Ascending aorta (tissue), 2 donors: ENCODE measurements at regions not wholly inside any gene's neighbourhood (a gene's known extent, or its start where the extent isn't known, plus 50 kb on each side); places are given as distances from the start of the nearest gene placed in this dataset.

Source experiments
- DNase-seq, 2 donors: peaks; one replicate each; pipeline ENCODE4 v3.0.0-alpha.2; 2019; ENCODE audit warnings: low spot score in 2 of 2
- H3K27ac ChIP-seq, 2 donors: fragments of 200-600 bp; sonication (generic); one replicate each; pipeline ENCODE4 v1.5.1; 2016 to 2017; ENCODE audit warnings: mild to moderate bottlenecking in 1 of 2
- H3K27me3 ChIP-seq: fragments of 200-600 bp; sonication (generic); one replicate; pipeline ENCODE4 v1.5.1; 2017
- H3K36me3 ChIP-seq, 2 donors: fragments of 200-600 bp; sonication (generic); one replicate each; pipeline ENCODE4 v1.5.1; 2016
- H3K4me1 ChIP-seq, 2 donors: fragments of 200-600 bp; sonication (generic); one replicate each; pipeline ENCODE4 v1.5.1; 2016 to 2017; ENCODE audit warnings: mild to moderate bottlenecking in 1 of 2
- H3K4me3 ChIP-seq, 2 donors: fragments of 200-600 bp; sonication (generic); one replicate each; pipeline ENCODE4 v1.5.1; 2016 to 2017; ENCODE audit warnings: mild to moderate bottlenecking in 1 of 2
- H3K9me3 ChIP-seq, 2 donors: fragments of 200-600 bp; sonication (generic); one replicate each; pipeline ENCODE4 v1.5.1; 2016
- intact Hi-C: fragments of 100-400 bp; cut with DNase I; formaldehyde crosslinking; loops from one replicate; pipeline ENCODE4 v1.15.1; 2023
- TF ChIP-seq, protein P1 (sequence below), 3 experiments: fragments of 200-600 bp in 2 of 3; fragments of 450-650 bp in 1 of 3; sonication (generic) in 2 of 3; IDR thresholded peaks; one replicate each; pipeline ENCODE4 v1.5.1; 2016 to 2019; ENCODE audit warnings: antibody characterized with exemption in 3 of 3, mild to moderate bottlenecking in 1 of 3, moderate library complexity in 1 of 3

GRCh38 chr7:42350801-42351200, 113.8 kb upstream of the GLI3 start:
- H3K9me3 ChIP-seq, result no peaks in the 10 kb centered on the region
- H3K27me3 ChIP-seq, result no peaks in the 10 kb centered on the region
- intact Hi-C loops, result no loop called here
- H3K4me1 ChIP-seq, result no peaks in the 10 kb centered on the region
- TF ChIP-seq, protein P1, sequence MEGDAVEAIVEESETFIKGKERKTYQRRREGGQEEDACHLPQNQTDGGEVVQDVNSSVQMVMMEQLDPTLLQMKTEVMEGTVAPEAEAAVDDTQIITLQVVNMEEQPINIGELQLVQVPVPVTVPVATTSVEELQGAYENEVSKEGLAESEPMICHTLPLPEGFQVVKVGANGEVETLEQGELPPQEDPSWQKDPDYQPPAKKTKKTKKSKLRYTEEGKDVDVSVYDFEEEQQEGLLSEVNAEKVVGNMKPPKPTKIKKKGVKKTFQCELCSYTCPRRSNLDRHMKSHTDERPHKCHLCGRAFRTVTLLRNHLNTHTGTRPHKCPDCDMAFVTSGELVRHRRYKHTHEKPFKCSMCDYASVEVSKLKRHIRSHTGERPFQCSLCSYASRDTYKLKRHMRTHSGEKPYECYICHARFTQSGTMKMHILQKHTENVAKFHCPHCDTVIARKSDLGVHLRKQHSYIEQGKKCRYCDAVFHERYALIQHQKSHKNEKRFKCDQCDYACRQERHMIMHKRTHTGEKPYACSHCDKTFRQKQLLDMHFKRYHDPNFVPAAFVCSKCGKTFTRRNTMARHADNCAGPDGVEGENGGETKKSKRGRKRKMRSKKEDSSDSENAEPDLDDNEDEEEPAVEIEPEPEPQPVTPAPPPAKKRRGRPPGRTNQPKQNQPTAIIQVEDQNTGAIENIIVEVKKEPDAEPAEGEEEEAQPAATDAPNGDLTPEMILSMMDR (IDR thresholded peaks at IDR 0.05), result no peak
- no peak overlapping the region for H3K27ac ChIP-seq
- no peak for DNase-seq
- no peaks in the 10 kb centered on the region for H3K36me3 ChIP-seq
- no peak overlapping the region for H3K4me3 ChIP-seq

DNA sequence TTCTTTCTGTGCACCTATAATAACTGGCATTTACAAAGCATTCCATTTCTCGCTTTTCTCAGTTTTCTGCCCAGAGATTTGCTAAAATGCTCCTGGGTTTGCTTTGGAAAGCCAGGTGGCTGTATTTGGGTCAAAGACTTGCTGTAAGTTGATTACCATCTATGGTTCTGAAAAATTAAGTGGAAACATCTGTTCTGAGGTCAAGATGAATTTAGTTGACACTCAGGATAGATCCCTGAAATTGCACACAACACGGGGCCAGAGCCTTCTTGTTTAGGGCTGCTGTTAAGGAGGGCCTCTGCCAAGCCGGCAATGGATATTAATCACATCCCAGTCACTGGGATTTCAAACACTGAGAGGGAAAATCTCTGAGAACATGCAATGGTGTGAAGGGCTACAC, 111.6 kb upstream of the GLI3 start:
- H3K27ac ChIP-seq, result no peak overlapping the region
- no peak overlapping the region for H3K4me3 ChIP-seq
- TF ChIP-seq, protein P1 (IDR thresholded peaks at IDR 0.05), result no peak
- no peaks in the 10 kb centered on the region for H3K4me1 ChIP-seq
- no peak for DNase-seq
- H3K36me3 ChIP-seq, result no peaks in the 10 kb centered on the region
- H3K9me3 ChIP-seq, result no peaks in the 10 kb centered on the region
- intact Hi-C loops, result no loop called here
- no peaks in the 10 kb centered on the region for H3K27me3 ChIP-seq

GRCh38 chr7:42348071-42348470, 111.1 kb upstream of the GLI3 start:
- H3K4me3 ChIP-seq, result no peak overlapping the region
- intact Hi-C loops, result no loop called here
- TF ChIP-seq, protein P1 (IDR thresholded peaks at IDR 0.05), result no peak
- H3K27ac ChIP-seq, result no peak overlapping the region
- H3K27me3 ChIP-seq, result no peaks in the 10 kb centered on the region
- no peaks in the 10 kb centered on the region for H3K4me1 ChIP-seq
- H3K9me3 ChIP-seq, result no peaks in the 10 kb centered on the region
- no peak for DNase-seq
- no peaks in the 10 kb centered on the region for H3K36me3 ChIP-seq

- Histone ChIP-seq H3K36me3 (no peaks in the 10 kb centered on the region), H3K9me3 (no peaks in the 10 kb centered on the region), H3K4me3 (no peak overlapping the region), H3K4me1 (no peaks in the 10 kb centered on the region), H3K27me3 (no peaks in the 10 kb centered on the region), H3K27ac (no peak overlapping the region)
- TF ChIP-seq, protein P1 (IDR thresholded peaks at IDR 0.05), result no peak
- intact Hi-C loops, result no loop called here
- no peak for DNase-seq
Observed at GRCh38 chr7:42347616-42348015, 110.6 kb upstream of the GLI3 start.

GRCh38 chr7:42345478-42346299, 108.7 kb upstream of the GLI3 start:
- TF ChIP-seq, protein P1 (IDR thresholded peaks at IDR 0.05), result no peak
- Histone ChIP-seq H3K4me1 (no peaks in the 10 kb centered on the region), H3K9me3 (no peaks in the 10 kb centered on the region), H3K27ac (no peak overlapping the region), H3K27me3 (no peaks in the 10 kb centered on the region), H3K36me3 (no peaks in the 10 kb centered on the region), H3K4me3 (no peak overlapping the region)
- DNase-seq, result no peak
- intact Hi-C loops, result no loop called here
